Mesenchymal stem cell (in vitro differentiated cells and primary cell): ENCODE measurements at regions not wholly inside any gene's neighbourhood (a gene's known extent, or its start where the extent isn't known, plus 50 kb on each side); places are given as distances from the start of the nearest gene placed in this dataset.

ENCODE experiments used
- DNase-seq: peaks from one replicate; pipeline ENCODE4 v3.0.0-alpha.2; 2013
- H2AFZ ChIP-seq: one replicate; pipeline ENCODE4 v1.6.1; 2013; ENCODE audit warnings: low read depth, mild to moderate bottlenecking, control low read depth, inconsistent platforms, low read length, moderate library complexity
- H2AK5ac ChIP-seq: 2 replicates; pipeline ENCODE4 v1.6.1; 2013; ENCODE audit warnings: low read length, moderate library complexity, mild to moderate bottlenecking, inconsistent platforms; ENCODE audit not compliant: severe bottlenecking
- H2BK120ac ChIP-seq: one replicate; pipeline ENCODE4 v1.6.1; 2013; ENCODE audit warnings: low read depth, mild to moderate bottlenecking, inconsistent platforms, low read length, moderate library complexity
- H2BK12ac ChIP-seq, 2 experiments: one replicate each; pipeline ENCODE4 v1.6.1; 2013; ENCODE audit warnings: inconsistent platforms in 2 of 2, low read length in 2 of 2, mild to moderate bottlenecking in 2 of 2, moderate library complexity in 2 of 2, control low read depth in 1 of 2
- H2BK15ac ChIP-seq: one replicate; pipeline ENCODE4 v1.6.1; 2013; ENCODE audit warnings: mild to moderate bottlenecking, low read depth, inconsistent platforms; ENCODE audit not compliant: poor library complexity, severe bottlenecking
- H2BK5ac ChIP-seq: 2 replicates; pipeline ENCODE4 v1.6.1; 2013; ENCODE audit warnings: low read depth, mild to moderate bottlenecking, low read length, control low read depth, inconsistent platforms; ENCODE audit not compliant: poor library complexity, severe bottlenecking
- H3K14ac ChIP-seq, 2 experiments: one replicate each; pipeline ENCODE4 v1.6.1; 2013; ENCODE audit warnings: inconsistent platforms in 2 of 2, low read length in 2 of 2, control low read depth in 1 of 2, mild to moderate bottlenecking in 1 of 2, moderate library complexity in 1 of 2
- H3K18ac ChIP-seq, 2 experiments: one replicate each; pipeline ENCODE4 v1.6.1; 2013; ENCODE audit warnings: inconsistent platforms in 2 of 2, low read length in 2 of 2, control low read depth in 1 of 2, low read depth in 1 of 2, mild to moderate bottlenecking in 1 of 2
- H3K23ac ChIP-seq, 2 experiments: one replicate each; pipeline ENCODE4 v1.6.1; 2013; ENCODE audit warnings: inconsistent platforms in 2 of 2, low read length in 2 of 2, mild to moderate bottlenecking in 2 of 2, moderate library complexity in 2 of 2, control low read depth in 1 of 2
- H3K27ac ChIP-seq: 2 replicates; pipeline ENCODE4 v1.5.1; 2013; ENCODE audit warnings: mild to moderate bottlenecking, moderate library complexity, low read length, control low read depth, inconsistent platforms; ENCODE audit not compliant: poor library complexity, severe bottlenecking
- H3K27me3 ChIP-seq, 2 experiments: 2 replicates each; pipeline versions ENCODE4 v1.6.1 to v1.7.0; 2013; ENCODE audit warnings: low read length in 2 of 2, mild to moderate bottlenecking in 2 of 2, moderate library complexity in 2 of 2, control low read depth in 1 of 2, inconsistent platforms in 1 of 2; ENCODE audit not compliant: control insufficient read depth in 1 of 2, insufficient read depth in 1 of 2
- H3K36me3 ChIP-seq, 2 experiments: 2 replicates each; pipeline versions ENCODE4 v1.6.1 to v1.7.0; 2013; ENCODE audit warnings: low read length in 2 of 2, control low read depth in 1 of 2, inconsistent platforms in 1 of 2, low read depth in 1 of 2, mild to moderate bottlenecking in 1 of 2; ENCODE audit not compliant: insufficient read depth in 2 of 2, control insufficient read depth in 1 of 2
- H3K4ac ChIP-seq, 2 experiments: one replicate each; pipeline ENCODE4 v1.6.1; 2013; ENCODE audit warnings: inconsistent platforms in 2 of 2, low read length in 2 of 2, mild to moderate bottlenecking in 2 of 2, moderate library complexity in 2 of 2, control low read depth in 1 of 2, low read depth in 1 of 2
- H3K4me1 ChIP-seq: 2 replicates; pipeline ENCODE4 v1.6.1; 2013; ENCODE audit warnings: low read depth, low read length, control low read depth; ENCODE audit not compliant: control insufficient read depth, insufficient read depth
- H3K4me2 ChIP-seq: 2 replicates; pipeline ENCODE4 v1.6.1; 2013; ENCODE audit warnings: low read length, mild to moderate bottlenecking, inconsistent platforms; ENCODE audit not compliant: poor library complexity, severe bottlenecking
- H3K4me3 ChIP-seq, 2 experiments: 2 replicates each; pipeline versions ENCODE4 v1.5.1 to v1.7.0; 2013; ENCODE audit warnings: low read length in 2 of 2, mild to moderate bottlenecking in 2 of 2, control low read depth in 1 of 2, low read depth in 1 of 2; ENCODE audit not compliant: insufficient read depth in 1 of 2
- H3K79me1 ChIP-seq: replicated peaks from 2 replicates; pipeline ENCODE4 v1.6.1; 2013; ENCODE audit warnings: mild to moderate bottlenecking, control low read depth, low read length, inconsistent platforms; ENCODE audit not compliant: poor library complexity, severe bottlenecking
- H3K9ac ChIP-seq: 2 replicates; pipeline ENCODE4 v1.7.0; 2013; ENCODE audit warnings: mild to moderate bottlenecking, low read length, moderate library complexity
- H3K9me3 ChIP-seq: 2 replicates; pipeline ENCODE4 v1.7.0; 2013; ENCODE audit warnings: mild to moderate bottlenecking, low read length; ENCODE audit not compliant: control insufficient read depth
- H4K8ac ChIP-seq: one replicate; pipeline ENCODE4 v1.6.1; 2013; ENCODE audit warnings: inconsistent platforms, mild to moderate bottlenecking, low read length, moderate library complexity
- H4K91ac ChIP-seq: one replicate; pipeline ENCODE4 v1.6.1; 2013; ENCODE audit warnings: mild to moderate bottlenecking, low read length, inconsistent platforms
- WGBS: methylation state at CpG from one replicate; pipeline ENCODE4 v1.1.7; 2013; ENCODE audit warnings: mixed read lengths; 5-methylcytosine and 5-hydroxymethylcytosine counted together

- Histone ChIP-seq H2AK5ac (no peak overlapping the region), H3K27ac (no peak overlapping the region), H3K4me2 (no peak overlapping the region), H3K4me3 (no peak overlapping the region), H3K9me3 (no peaks in the 10 kb centered on the region), H3K36me3 (no peaks in the 10 kb centered on the region), H3K4me1 (no peaks in the 10 kb centered on the region), H2BK12ac (no peak overlapping the region), H3K79me1 (no peaks in the 10 kb centered on the region), H2AFZ (no peak overlapping the region), H2BK5ac (no peak overlapping the region), H3K23ac (no peak overlapping the region), H2BK120ac (no peak overlapping the region), H3K9ac (no peak overlapping the region), H4K91ac (no peak overlapping the region), H4K8ac (no peak overlapping the region), H3K27me3 (peaks cover 0 to 14% of the 10 kb centered on the region in 2 experiments), H3K14ac (no peak overlapping the region), H2BK15ac (no peak overlapping the region), H3K4ac (no peak overlapping the region), H3K18ac (no peak overlapping the region)
- 100% methylated on average over 2 of the region's 4 CpGs for WGBS
- no peak for DNase-seq
Measured at GRCh38 chr4:138859254-138859653, 156.3 kb upstream of the NOCT start.

- Histone ChIP-seq H4K91ac (no peak overlapping the region), H3K18ac (no peak overlapping the region), H3K4me2 (no peak overlapping the region), H2AK5ac (no peak overlapping the region), H3K9me3 (no peaks in the 10 kb centered on the region), H3K4me1 (no peaks in the 10 kb centered on the region), H2BK5ac (no peak overlapping the region), H2BK15ac (no peak overlapping the region), H3K9ac (no peak overlapping the region), H3K14ac (no peak overlapping the region), H4K8ac (no peak overlapping the region), H3K27ac (no peak overlapping the region), H3K79me1 (no peaks in the 10 kb centered on the region), H2AFZ (no peak overlapping the region), H3K23ac (no peak overlapping the region), H3K27me3 (peaks cover 0 to 7% of the 10 kb centered on the region in 2 experiments), H2BK120ac (no peak overlapping the region), H3K36me3 (no peaks in the 10 kb centered on the region), H3K4ac (no peak overlapping the region), H3K4me3 (no peak overlapping the region), H2BK12ac (no peak overlapping the region)
- DNase-seq: no peak
Measured at GRCh38 chr4:138858419-138858818, 157.2 kb upstream of the NOCT start.

GRCh38 chr4:138857416-138857815, 158.2 kb upstream of the NOCT start:
- WGBS: 73% methylated on average over 2 of the region's 2 CpGs
- DNase-seq: no peak
- Histone ChIP-seq H2BK5ac (no peak overlapping the region), H3K27ac (no peak overlapping the region), H3K27me3 (peaks cover 0 to 16% of the 10 kb centered on the region in 2 experiments), H3K4me2 (no peak overlapping the region), H2AFZ (no peak overlapping the region), H4K91ac (no peak overlapping the region), H3K4ac (no peak overlapping the region), H2BK15ac (no peak overlapping the region), H2BK120ac (no peak overlapping the region), H2AK5ac (no peak overlapping the region), H3K9ac (no peak overlapping the region), H3K18ac (no peak overlapping the region), H3K9me3 (no peaks in the 10 kb centered on the region), H3K4me3 (no peak overlapping the region), H3K23ac (no peak overlapping the region), H3K36me3 (no peaks in the 10 kb centered on the region), H3K14ac (no peak overlapping the region), H3K4me1 (no peaks in the 10 kb centered on the region), H3K79me1 (no peaks in the 10 kb centered on the region), H2BK12ac (no peak overlapping the region), H4K8ac (no peak overlapping the region)

- Histone ChIP-seq H3K36me3 (no peaks in the 10 kb centered on the region), H3K4ac (no peak overlapping the region), H2AFZ (no peak overlapping the region), H2BK5ac (no peak overlapping the region), H3K4me3 (no peak overlapping the region), H3K27ac (no peak overlapping the region), H2BK12ac (no peak overlapping the region), H3K14ac (no peak overlapping the region), H3K4me1 (peaks cover 3% of the 10 kb centered on the region), H4K8ac (no peak overlapping the region), H2AK5ac (no peak overlapping the region), H2BK120ac (no peak overlapping the region), H3K27me3 (peaks cover 0 to 22% of the 10 kb centered on the region in 2 experiments), H4K91ac (no peak overlapping the region), H2BK15ac (no peak overlapping the region), H3K4me2 (no peak overlapping the region), H3K79me1 (no peaks in the 10 kb centered on the region), H3K23ac (no peak overlapping the region), H3K9ac (no peak overlapping the region), H3K18ac (no peak overlapping the region), H3K9me3 (no peaks in the 10 kb centered on the region)
- no peak for DNase-seq
- no CpG with 5 or more reads among the region's 2 CpGs for WGBS
Measured at GRCh38 chr4:138852681-138853080, 162.9 kb upstream of the NOCT start.
